ENCODE measurements at regions not wholly inside any gene's neighbourhood (a gene's known extent, or its start where the extent isn't known, plus 50 kb on each side); places are given as distances from the start of the nearest gene placed in this dataset.

DNA sequence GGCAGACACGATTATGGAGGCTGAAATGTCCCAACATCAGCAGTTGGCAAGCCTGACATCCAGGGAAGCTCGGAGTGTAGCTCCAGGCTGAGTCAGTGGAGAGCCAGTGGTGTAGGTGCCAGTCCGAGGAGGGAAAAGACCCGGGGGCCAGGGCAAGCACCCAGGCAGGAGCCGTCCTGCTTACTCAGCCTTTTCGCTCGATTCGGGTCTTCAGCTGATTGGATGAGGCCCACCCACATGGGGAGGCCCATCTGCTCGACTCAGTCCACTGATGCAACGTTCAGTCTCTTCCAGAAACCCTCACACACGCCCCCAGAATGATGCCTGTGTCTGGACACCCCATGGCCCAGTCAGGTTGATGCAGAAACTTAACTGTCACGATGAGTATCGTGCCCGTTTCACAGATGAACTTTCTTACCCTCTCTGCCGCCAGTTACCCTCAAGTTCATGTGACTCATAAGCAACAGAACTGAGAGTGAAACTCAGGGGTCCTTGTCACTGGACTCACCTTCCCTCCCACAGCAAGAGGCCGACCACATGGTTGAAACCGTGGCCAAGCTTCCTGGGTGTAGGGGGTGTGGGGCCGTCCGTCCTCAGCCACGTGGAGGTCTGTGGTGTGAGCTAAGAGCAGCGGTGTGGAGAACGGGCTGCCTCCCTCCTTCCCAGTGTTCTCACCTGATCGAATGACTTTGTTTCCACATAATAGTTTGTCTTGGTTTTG lies 197.4 kb upstream of the HDAC4 start:
- Histone ChIP-seq H3K27me3 (ENCODE audit: control insufficient read depth, insufficient read depth, low read length) (no peaks in the 10 kb centered on the region), H3K4me1 (ENCODE audit: control insufficient read depth, insufficient read depth, low read length) (peaks cover 30% of the 10 kb centered on the region), H3K9me3 (ENCODE audit: control insufficient read depth, insufficient read depth, low read length) (no peaks in the 10 kb centered on the region), H3K36me3 (ENCODE audit: control insufficient read depth, insufficient read depth, low read length) (no peaks in the 10 kb centered on the region), H3K4me3 (ENCODE audit: low read length) (no peak overlapping the region), H3K27ac (ENCODE audit: low read length) (no peak overlapping the region)
- TF ChIP-seq, protein P1, sequence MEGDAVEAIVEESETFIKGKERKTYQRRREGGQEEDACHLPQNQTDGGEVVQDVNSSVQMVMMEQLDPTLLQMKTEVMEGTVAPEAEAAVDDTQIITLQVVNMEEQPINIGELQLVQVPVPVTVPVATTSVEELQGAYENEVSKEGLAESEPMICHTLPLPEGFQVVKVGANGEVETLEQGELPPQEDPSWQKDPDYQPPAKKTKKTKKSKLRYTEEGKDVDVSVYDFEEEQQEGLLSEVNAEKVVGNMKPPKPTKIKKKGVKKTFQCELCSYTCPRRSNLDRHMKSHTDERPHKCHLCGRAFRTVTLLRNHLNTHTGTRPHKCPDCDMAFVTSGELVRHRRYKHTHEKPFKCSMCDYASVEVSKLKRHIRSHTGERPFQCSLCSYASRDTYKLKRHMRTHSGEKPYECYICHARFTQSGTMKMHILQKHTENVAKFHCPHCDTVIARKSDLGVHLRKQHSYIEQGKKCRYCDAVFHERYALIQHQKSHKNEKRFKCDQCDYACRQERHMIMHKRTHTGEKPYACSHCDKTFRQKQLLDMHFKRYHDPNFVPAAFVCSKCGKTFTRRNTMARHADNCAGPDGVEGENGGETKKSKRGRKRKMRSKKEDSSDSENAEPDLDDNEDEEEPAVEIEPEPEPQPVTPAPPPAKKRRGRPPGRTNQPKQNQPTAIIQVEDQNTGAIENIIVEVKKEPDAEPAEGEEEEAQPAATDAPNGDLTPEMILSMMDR (IDR thresholded peaks at IDR 0.05): no peak
- ATAC-seq (no peak), DNase-seq (no peak)
- intact Hi-C loops (cut with micrococcal nuclease): no loop called here
- Mint-ChIP-seq H3K4me1 (peaks cover 19 to 33% of the 10 kb centered on the region in 2 donors), H3K27me3 (ENCODE audit: low read depth in 2 of 2) (no peaks in the 10 kb centered on the region), H3K36me3 (no peaks in the 10 kb centered on the region), H3K9me3 (no peaks in the 10 kb centered on the region), H3K4me3 (no peak overlapping the region), H3K27ac (no peak overlapping the region)
- WGBS (ENCODE audit: insufficient coverage): 72% methylated on average over 21 of the region's 23 CpGs

DNA sequence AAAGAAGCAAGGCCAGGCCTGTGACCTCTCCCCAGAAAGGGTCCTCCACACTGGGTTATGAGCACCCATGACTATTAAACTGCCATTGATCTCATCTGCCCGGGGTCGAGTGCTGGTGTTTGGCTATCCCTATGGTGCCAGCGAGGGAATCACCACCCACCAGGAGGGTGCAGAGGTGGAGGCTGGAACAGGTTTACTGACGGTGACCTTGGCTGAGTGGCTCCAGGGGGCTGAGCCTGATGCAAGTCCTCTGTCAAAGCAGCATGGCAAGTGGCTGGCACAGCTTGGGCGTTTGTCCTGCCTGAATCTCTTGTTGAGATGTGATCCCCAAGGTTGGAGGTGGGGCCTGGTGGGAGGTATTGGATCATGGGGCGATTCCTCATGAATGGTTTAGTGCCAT lies 196.4 kb upstream of the HDAC4 start:
- H3K27ac Mint-ChIP-seq: no peak overlapping the region
- H3K4me1 ChIP-seq (ENCODE audit: control insufficient read depth, insufficient read depth, low read length): peaks cover 21% of the 10 kb centered on the region

DNA sequence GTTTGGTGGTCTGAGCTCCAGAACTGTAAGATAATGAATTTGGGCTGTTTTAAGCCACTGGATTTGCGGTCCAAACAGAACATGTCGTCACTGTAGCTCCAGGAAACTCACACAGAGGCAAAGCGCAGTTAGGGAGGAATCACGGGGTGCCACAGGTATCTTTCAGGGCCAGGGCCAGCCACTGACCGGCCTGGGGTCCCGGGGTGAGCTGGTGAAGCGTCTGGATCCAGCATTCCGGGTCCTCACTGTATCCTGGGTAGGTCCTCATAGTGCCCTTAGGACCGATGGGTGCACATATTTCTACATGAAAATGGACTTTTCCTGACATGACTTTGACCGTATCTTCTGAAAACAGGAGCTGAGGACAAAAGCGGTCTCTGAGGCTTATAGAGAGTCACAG lies 196.0 kb upstream of the HDAC4 start:
- Mint-ChIP-seq H3K4me1 (peaks cover 6 to 24% of the 10 kb centered on the region in 2 donors), H3K4me3 (no peak overlapping the region), H3K9me3 (no peaks in the 10 kb centered on the region), H3K27ac (no peak overlapping the region), H3K27me3 (ENCODE audit: low read depth in 2 of 2) (no peaks in the 10 kb centered on the region), H3K36me3 (no peaks in the 10 kb centered on the region)
- Histone ChIP-seq H3K36me3 (ENCODE audit: control insufficient read depth, insufficient read depth, low read length) (no peaks in the 10 kb centered on the region), H3K4me1 (ENCODE audit: control insufficient read depth, insufficient read depth, low read length) (peaks cover 17% of the 10 kb centered on the region), H3K4me3 (ENCODE audit: low read length) (no peak overlapping the region), H3K9me3 (ENCODE audit: control insufficient read depth, insufficient read depth, low read length) (no peaks in the 10 kb centered on the region), H3K27me3 (ENCODE audit: control insufficient read depth, insufficient read depth, low read length) (no peaks in the 10 kb centered on the region), H3K27ac (ENCODE audit: low read length) (no peak overlapping the region)
- WGBS (ENCODE audit: insufficient coverage): 81% methylated on average over 11 of the region's 11 CpGs
- ATAC-seq (no peak), DNase-seq (peak in 1 of 2 donors; percentile 4)
- intact Hi-C loops (cut with micrococcal nuclease): no loop called here
- TF ChIP-seq, protein P1 (IDR thresholded peaks at IDR 0.05): no peak

More for the DNA sequence above, 196.4 kb upstream of the HDAC4 start:
- H3K9me3 ChIP-seq (ENCODE audit: control insufficient read depth, insufficient read depth, low read length): no peaks in the 10 kb centered on the region
- no peak overlapping the region for H3K4me3 ChIP-seq (ENCODE audit: low read length)
- 91% methylated on average over 6 of the region's 6 CpGs for WGBS (ENCODE audit: insufficient coverage)
- no peak overlapping the region for H3K27ac ChIP-seq (ENCODE audit: low read length)
- ATAC-seq (no peak), DNase-seq (peak in 1 of 2 donors; percentile 3)
- Mint-ChIP-seq H3K27me3 (ENCODE audit: low read depth in 2 of 2) (no peaks in the 10 kb centered on the region), H3K36me3 (no peaks in the 10 kb centered on the region), H3K4me1 (peaks cover 10 to 24% of the 10 kb centered on the region in 2 donors), H3K9me3 (no peaks in the 10 kb centered on the region), H3K4me3 (no peak overlapping the region)
- H3K27me3 ChIP-seq (ENCODE audit: control insufficient read depth, insufficient read depth, low read length): no peaks in the 10 kb centered on the region
- TF ChIP-seq, protein P1 (IDR thresholded peaks at IDR 0.05): no peak
- H3K36me3 ChIP-seq (ENCODE audit: control insufficient read depth, insufficient read depth, low read length): no peaks in the 10 kb centered on the region
- intact Hi-C loops (cut with micrococcal nuclease): no loop called here

DNA sequence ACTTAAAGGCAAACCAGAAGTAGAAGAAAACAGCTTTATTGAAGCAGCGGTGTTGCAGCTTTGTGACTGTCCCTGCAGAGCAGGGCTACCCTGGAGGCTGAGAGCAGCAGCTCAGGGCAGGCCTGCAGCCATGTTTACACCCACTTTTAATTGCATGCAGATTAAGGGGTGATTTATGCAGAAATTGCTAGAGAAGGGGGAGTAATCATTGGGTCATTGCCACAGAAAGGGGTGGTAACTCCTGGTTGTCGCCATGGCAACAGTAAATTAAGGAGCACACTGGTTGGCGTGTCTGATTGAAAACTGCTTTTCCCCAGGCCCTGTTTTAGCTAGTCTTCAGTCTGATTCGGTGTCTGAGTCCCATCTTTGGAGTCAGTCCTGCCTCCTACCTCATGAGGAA lies 195.4 kb upstream of the HDAC4 start:
- peak in 1 of 2 donors; percentile 8 for DNase-seq
- H3K27ac ChIP-seq (ENCODE audit: low read length): no peak overlapping the region
- Mint-ChIP-seq H3K4me1 (peaks cover under 1 to 22% of the 10 kb centered on the region in 2 donors), H3K9me3 (peaks cover 0 to 2% of the 10 kb centered on the region in 2 donors), H3K27me3 (ENCODE audit: low read depth in 2 of 2) (no peaks in the 10 kb centered on the region), H3K27ac (no peak overlapping the region), H3K36me3 (no peaks in the 10 kb centered on the region), H3K4me3 (no peak overlapping the region)
- H3K4me3 ChIP-seq (ENCODE audit: low read length): no peak overlapping the region
- 87% methylated on average over 4 of the region's 4 CpGs for WGBS (ENCODE audit: insufficient coverage)
- no peak for ATAC-seq
- H3K9me3 ChIP-seq (ENCODE audit: control insufficient read depth, insufficient read depth, low read length): no peaks in the 10 kb centered on the region
- H3K36me3 ChIP-seq (ENCODE audit: control insufficient read depth, insufficient read depth, low read length): no peaks in the 10 kb centered on the region
- H3K27me3 ChIP-seq (ENCODE audit: control insufficient read depth, insufficient read depth, low read length): no peaks in the 10 kb centered on the region
- intact Hi-C loops (cut with micrococcal nuclease): no loop called here
- TF ChIP-seq, protein P1 (IDR thresholded peaks at IDR 0.05): no peak
- H3K4me1 ChIP-seq (ENCODE audit: control insufficient read depth, insufficient read depth, low read length): peaks cover 11% of the 10 kb centered on the region
